ENCODE measurements at regions not wholly inside any gene's neighbourhood (a gene's known extent, or its start where the extent isn't known, plus 50 kb on each side); places are given as distances from the start of the nearest gene placed in this dataset.
"Not testable (repeated sequence)": the region's sequence is repeated elsewhere in the genome, so short reads cannot be mapped to it uniquely, and the experiment has no call there.

DNA sequence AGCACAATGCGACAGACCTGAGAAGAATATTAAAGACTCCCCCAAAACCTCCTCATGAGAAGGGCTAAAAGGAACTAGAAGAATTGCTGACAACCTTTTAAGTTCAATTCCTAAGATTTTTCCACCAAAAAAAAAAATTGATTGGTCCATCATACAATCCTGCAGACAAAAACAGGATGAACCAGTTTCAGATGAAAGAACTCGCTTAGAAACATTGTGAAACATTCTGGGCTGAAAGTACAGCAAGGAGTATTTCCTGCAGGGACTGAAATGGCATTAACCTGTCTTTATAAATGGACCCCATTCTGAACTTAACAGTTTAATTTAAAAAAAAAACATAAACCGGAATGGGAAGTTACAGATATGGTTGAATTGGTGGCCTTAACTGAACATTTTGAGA is 96.0 kb upstream of the FAM174B start:
- TF ChIP-seq, protein P1, sequence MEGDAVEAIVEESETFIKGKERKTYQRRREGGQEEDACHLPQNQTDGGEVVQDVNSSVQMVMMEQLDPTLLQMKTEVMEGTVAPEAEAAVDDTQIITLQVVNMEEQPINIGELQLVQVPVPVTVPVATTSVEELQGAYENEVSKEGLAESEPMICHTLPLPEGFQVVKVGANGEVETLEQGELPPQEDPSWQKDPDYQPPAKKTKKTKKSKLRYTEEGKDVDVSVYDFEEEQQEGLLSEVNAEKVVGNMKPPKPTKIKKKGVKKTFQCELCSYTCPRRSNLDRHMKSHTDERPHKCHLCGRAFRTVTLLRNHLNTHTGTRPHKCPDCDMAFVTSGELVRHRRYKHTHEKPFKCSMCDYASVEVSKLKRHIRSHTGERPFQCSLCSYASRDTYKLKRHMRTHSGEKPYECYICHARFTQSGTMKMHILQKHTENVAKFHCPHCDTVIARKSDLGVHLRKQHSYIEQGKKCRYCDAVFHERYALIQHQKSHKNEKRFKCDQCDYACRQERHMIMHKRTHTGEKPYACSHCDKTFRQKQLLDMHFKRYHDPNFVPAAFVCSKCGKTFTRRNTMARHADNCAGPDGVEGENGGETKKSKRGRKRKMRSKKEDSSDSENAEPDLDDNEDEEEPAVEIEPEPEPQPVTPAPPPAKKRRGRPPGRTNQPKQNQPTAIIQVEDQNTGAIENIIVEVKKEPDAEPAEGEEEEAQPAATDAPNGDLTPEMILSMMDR (IDR thresholded peaks at IDR 0.05; ENCODE audit: low read depth, low read length): no peak
- H3K4me3 ChIP-seq (ENCODE audit: low read depth, low read length): no peak overlapping the region

DNA sequence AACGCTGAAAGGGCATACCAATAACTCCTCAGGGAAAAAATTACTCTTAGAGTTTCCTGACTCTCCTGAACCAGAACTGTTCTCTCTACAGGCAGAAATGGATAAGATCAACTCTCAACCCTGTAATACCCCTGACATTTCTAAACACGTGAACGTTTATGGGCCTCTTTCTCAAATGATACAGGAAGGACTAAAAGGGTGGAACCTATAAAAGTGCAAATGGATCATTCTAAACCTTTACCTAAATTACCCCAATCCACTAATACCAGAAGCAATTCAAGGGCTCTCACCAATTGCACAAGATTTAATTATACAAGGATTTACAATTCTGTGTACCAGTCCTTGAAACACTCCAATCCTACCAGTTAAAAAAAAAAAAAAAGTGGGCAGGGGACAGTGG is 98.0 kb upstream of the FAM174B start:
- H3K4me3 ChIP-seq (ENCODE audit: low read depth, low read length): no peak overlapping the region
- TF ChIP-seq, protein P1 (IDR thresholded peaks at IDR 0.05; ENCODE audit: low read depth, low read length): no peak

DNA sequence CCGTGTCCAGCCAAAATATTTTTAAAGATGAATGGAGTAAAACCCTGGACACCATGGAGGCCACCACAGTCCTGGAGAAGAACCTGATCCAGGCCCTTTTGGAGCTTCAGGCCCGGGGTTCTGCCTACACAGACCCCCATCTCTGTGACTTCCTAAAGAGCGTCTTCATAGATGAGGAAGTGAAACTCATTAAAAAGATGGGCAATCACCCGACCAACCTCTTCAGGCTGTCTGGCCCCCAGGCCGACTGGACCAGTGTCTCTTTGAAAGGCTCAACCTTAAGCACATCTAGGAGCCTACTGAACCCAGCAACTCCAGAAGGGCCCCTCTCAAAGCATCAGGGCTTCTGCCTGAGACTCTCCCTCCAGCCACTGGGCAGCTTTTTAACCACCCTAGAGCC is 107.9 kb upstream of the FAM174B start:
- H3K4me3 ChIP-seq (ENCODE audit: low read depth, low read length): no peak overlapping the region
- TF ChIP-seq, protein P1 (IDR thresholded peaks at IDR 0.05; ENCODE audit: low read depth, low read length): no peak

DNA sequence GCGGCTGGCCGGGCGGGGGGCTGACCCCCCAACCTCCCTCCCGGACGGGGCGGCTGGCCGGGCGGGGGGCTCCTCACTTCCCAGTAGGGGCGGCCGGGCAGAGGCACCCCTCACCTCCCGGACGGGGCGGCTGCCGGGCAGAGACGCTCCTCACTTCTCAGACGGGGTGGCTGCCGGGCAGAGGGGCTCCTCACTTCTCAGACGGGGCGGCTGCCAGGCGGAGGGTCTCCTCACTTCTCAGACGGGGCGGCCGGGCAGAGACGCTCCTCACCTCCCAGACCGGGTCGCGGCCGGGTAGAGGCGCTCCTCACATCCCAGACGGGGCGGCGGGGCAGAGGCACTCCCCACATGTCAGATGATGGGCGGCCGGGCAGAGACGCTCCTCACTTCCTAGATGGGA is 112.6 kb upstream of the FAM174B start:
- H3K4me3 ChIP-seq (ENCODE audit: low read depth, low read length): not testable (repeated sequence)

DNA sequence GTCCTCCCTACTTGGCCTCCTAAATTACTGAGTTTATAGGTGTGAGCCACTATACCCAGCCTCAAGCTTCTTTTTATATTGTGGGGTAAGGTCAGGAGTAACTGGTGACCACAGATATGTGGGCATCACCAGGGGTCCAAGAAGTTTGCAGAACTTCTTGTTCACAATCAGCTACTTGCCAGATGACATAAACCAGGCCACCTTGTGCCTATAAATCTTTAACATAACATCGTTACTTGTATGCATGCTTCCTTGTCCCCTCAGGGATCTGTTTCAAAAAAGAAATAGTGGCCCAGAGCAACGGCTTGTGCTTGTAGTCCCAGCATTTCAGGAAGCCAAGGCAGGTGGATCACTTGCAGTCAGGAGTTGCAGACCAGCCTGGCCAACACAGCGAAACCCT is 115.1 kb upstream of the FAM174B start:
- TF ChIP-seq, protein P1 (IDR thresholded peaks at IDR 0.05; ENCODE audit: low read depth, low read length): no peak

DNA sequence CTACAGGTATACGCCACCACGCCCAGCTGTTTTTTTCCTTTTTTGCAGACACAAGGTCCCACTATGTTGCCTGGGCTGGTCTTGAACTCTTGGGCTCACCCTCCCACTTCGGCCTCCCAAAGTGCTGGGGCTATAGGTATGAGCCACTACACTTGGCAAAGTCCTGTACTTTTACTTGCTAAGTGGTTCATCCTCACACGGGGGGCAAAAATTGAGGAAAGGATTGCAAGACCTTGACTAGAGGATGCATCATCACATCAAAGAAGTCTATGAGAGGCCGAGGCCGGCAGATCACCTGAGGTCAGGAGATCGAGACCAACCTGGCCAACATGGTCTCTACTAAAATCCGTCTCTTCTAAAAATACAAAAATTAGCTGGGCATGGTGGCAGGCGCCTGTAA is 116.5 kb upstream of the FAM174B start:
- TF ChIP-seq, protein P1 (IDR thresholded peaks at IDR 0.05; ENCODE audit: low read depth, low read length): no peak

More for the DNA sequence above, 115.1 kb upstream of the FAM174B start:
- no peak overlapping the region for H3K4me3 ChIP-seq (ENCODE audit: low read depth, low read length)

DNA sequence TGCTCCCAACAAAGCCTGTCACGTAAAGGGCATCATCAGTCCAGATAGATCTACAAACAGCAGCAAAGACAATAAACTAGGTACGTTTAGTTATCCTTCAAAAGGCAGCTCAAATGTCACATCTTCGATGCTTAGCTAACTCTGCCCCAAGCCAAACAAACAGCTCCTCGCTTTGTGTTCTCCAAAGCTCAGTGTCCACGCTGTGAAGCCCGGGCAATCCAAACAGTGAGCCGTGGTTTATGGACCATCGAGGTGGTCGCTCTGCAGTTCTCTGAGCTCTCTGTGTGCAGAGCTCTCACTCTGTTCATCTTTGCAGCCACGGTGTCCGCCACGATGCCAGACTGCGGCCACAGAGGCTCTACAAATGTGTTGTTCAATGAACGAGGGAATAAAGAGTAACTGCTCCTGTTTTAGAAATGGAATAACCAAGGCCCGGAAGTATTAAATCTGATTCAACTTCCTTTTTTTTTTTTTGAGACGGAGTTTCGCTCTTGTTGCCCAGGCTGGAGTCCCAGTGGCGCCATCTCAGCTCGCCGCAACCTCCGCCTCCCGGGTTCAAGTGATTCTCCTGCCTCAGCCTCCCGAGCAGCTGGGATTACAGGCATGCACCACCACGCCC is 117.2 kb upstream of the FAM174B start:
- no peak overlapping the region for H3K4me3 ChIP-seq (ENCODE audit: low read depth, low read length)
- TF ChIP-seq, protein P1 (IDR thresholded peaks at IDR 0.05; ENCODE audit: low read depth, low read length): no peak

More for the DNA sequence above, 116.5 kb upstream of the FAM174B start:
- no peak overlapping the region for H3K4me3 ChIP-seq (ENCODE audit: low read depth, low read length)

DNA sequence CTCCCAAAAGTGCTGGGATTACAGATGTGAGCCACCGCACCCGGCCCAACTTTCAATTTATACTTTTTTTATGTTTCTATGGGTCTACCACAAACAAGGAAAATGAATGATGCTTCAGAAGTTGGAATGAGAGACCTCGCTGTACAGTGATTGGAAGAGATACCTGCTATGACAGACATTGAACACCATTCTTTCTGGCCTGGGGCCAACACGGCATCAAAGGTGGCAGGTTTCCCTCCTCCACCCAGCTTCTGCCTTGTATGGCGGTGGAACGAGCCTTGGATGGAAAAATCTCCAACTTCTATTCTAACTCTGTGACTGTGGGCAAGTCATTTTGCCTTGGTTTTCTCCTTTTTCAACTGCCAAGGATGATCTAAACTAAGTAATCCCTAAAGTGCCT is 117.8 kb upstream of the FAM174B start:
- no peak overlapping the region for H3K4me3 ChIP-seq (ENCODE audit: low read depth, low read length)
- TF ChIP-seq, protein P1 (IDR thresholded peaks at IDR 0.05; ENCODE audit: low read depth, low read length): no peak
